OCI-LY3 (cell line): ENCODE measurements at regions not wholly inside any gene's neighbourhood (a gene's known extent, or its start where the extent isn't known, plus 50 kb on each side); places are given as distances from the start of the nearest gene placed in this dataset.

Experiments used
- CTCF ChIP-seq: fragments of 200-600, 300-600 bp; sonication (generic); IDR thresholded peaks from 2 replicates; pipeline ENCODE4 v1.5.1; 2014; ENCODE audit warnings: antibody characterized with exemption, low read length, low read depth
- EZH2phosphoT487 ChIP-seq: fragments of 200-600 bp; shearing (Covaris generic); IDR thresholded peaks from 2 replicates; pipeline ENCODE4 v1.6.1; 2018; ENCODE audit warnings: antibody characterized with exemption, mixed run types, low read depth

GRCh38 chr3:18264853-18265252 is 160.3 kb downstream of the SATB1 start:
- TF ChIP-seq CTCF (no peak), EZH2phosphoT487 (no peak)
